Parathyroid adenoma (tissue), 2 donors: ENCODE measurements at regions not wholly inside any gene's neighbourhood (a gene's known extent, or its start where the extent isn't known, plus 50 kb on each side); places are given as distances from the start of the nearest gene placed in this dataset.
"Not testable (repeated sequence)": the region's sequence is repeated elsewhere in the genome, so short reads cannot be mapped to it uniquely, and the experiment has no call there.

Experiments used
- H2AFZ ChIP-seq: fragments of 300-600 bp; sonication (generic); one replicate; pipeline ENCODE4 v1.7.0; 2017; ENCODE audit warnings: antibody characterized with exemption, mild to moderate bottlenecking
- H3K27ac ChIP-seq: fragments of 300-600 bp; sonication (generic); one replicate; pipeline ENCODE4 v1.7.0; 2017
- H3K27me3 ChIP-seq: fragments of 300-600 bp; sonication (generic); one replicate; pipeline ENCODE4 v1.7.0; 2017; ENCODE audit warnings: low read length; ENCODE audit not compliant: control insufficient read depth, insufficient read depth
- H3K36me3 ChIP-seq: fragments of 300-600 bp; sonication (generic); one replicate; pipeline ENCODE4 v1.7.0; 2017; ENCODE audit warnings: low read length; ENCODE audit not compliant: control insufficient read depth, insufficient read depth
- H3K4me1 ChIP-seq: fragments of 300-600 bp; sonication (generic); one replicate; pipeline ENCODE4 v1.7.0; 2017; ENCODE audit warnings: control low read depth
- H3K4me2 ChIP-seq: fragments of 300-600 bp; sonication (generic); one replicate; pipeline ENCODE4 v1.7.0; 2017; ENCODE audit warnings: low read length
- H3K4me3 ChIP-seq: fragments of 300-600 bp; sonication (generic); one replicate; pipeline ENCODE4 v1.7.0; 2017; ENCODE audit warnings: low read depth, low read length
- H3K79me2 ChIP-seq: fragments of 300-600 bp; sonication (generic); one replicate; pipeline ENCODE4 v1.7.0; 2017; ENCODE audit warnings: control low read depth
- H3K9ac ChIP-seq: fragments of 300-600 bp; sonication (generic); one replicate; pipeline ENCODE4 v1.7.0; 2017; ENCODE audit warnings: mild to moderate bottlenecking
- H3K9me3 ChIP-seq: fragments of 300-600 bp; sonication (generic); one replicate; pipeline ENCODE4 v1.7.0; 2017; ENCODE audit warnings: low read length; ENCODE audit not compliant: control insufficient read depth
- TF ChIP-seq, protein P1 (sequence below): fragments of 300-600 bp; sonication (generic); IDR thresholded peaks from one replicate; pipeline ENCODE4 v1.7.0; 2017; ENCODE audit warnings: antibody characterized with exemption, mild to moderate bottlenecking
- donor health status: primary hyperparathyroidism.

DNA sequence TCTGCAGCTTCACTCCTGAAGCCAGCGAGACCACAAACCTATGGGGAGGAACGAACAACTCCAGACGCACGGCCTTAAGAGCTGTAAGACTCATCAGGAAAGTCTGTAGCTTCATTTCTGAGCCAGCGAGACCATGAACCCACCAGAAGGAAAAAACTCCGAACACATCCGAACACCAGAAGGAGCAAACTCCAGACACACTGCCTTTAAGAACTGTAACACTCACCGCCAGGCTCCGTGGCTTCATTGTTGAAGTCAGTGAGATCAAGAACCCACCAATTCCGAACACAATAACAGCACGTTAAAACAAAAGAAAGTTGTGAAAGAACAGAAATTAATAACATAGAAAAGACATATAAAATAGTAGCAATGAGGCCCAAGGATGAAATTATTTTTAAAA lies 300.5 kb upstream of the MDFIC2 start:
- no peaks in the 10 kb centered on the region for H3K9me3 ChIP-seq
- H3K4me1 ChIP-seq, result no peaks in the 10 kb centered on the region
- H3K36me3 ChIP-seq, result no peaks in the 10 kb centered on the region
- no peaks in the 10 kb centered on the region for H3K27me3 ChIP-seq
- H3K9ac ChIP-seq, result no peak overlapping the region
- no peak overlapping the region for H2AFZ ChIP-seq
- H3K4me2 ChIP-seq, result no peak overlapping the region
- TF ChIP-seq, protein P1, sequence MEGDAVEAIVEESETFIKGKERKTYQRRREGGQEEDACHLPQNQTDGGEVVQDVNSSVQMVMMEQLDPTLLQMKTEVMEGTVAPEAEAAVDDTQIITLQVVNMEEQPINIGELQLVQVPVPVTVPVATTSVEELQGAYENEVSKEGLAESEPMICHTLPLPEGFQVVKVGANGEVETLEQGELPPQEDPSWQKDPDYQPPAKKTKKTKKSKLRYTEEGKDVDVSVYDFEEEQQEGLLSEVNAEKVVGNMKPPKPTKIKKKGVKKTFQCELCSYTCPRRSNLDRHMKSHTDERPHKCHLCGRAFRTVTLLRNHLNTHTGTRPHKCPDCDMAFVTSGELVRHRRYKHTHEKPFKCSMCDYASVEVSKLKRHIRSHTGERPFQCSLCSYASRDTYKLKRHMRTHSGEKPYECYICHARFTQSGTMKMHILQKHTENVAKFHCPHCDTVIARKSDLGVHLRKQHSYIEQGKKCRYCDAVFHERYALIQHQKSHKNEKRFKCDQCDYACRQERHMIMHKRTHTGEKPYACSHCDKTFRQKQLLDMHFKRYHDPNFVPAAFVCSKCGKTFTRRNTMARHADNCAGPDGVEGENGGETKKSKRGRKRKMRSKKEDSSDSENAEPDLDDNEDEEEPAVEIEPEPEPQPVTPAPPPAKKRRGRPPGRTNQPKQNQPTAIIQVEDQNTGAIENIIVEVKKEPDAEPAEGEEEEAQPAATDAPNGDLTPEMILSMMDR, result no peak
- no peaks in the 10 kb centered on the region for H3K79me2 ChIP-seq
- H3K27ac ChIP-seq, result no peak overlapping the region
- H3K4me3 ChIP-seq, result no peak overlapping the region

DNA sequence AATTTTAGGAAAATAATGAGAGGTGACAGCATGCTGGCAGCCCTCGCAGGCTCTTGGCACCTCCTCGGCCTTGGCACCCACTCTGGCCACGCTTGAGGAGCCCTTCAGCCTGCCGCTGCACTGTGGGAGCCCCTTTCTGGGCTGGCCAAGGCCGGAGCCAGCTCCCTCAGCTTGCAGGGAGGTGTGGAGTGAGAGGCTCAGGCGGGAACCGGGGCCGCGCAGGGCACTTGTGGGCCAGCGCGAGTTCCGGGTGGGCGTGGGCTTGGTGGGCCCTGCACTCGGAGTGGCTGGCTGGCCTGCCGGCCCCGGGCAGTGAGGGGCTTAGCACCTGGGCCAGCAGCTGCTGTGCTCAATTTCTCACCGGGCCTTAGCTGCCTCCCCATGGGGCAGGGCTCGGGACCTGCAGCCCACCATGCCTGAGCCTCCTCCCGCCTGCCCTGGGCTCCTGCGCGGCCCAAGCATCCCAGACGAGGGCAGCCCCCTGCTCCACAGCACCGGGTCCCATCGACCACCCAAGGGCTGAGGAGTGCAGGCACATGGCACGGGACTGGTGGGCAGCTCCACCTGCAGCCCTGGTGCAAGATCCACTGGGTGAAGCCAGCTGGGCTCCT lies 299.3 kb upstream of the MDFIC2 start:
- H3K27ac ChIP-seq, H3K4me1 ChIP-seq, H3K9ac ChIP-seq, H3K4me3 ChIP-seq, H3K27me3 ChIP-seq, H3K4me2 ChIP-seq, H3K36me3 ChIP-seq, H3K79me2 ChIP-seq, H3K9me3 ChIP-seq, H2AFZ ChIP-seq: not testable (repeated sequence)

DNA sequence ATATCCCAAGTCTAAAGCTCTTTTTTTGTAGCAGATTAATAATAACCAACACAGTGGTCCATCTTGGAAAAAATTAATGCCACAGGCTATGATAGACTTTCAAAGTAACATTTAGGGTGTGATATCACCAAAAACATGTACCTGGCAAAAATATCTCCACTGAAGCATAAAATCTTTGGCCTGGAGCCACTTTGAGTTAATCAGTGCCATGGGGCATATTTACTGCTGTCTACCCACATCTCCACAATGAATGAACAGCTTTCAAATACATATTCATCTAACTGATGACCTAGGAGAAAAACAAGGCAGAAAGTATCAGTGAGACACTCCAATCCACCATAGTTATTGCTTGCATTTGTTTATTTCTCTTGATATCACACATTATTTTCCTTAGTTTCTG lies 296.0 kb upstream of the MDFIC2 start:
- Histone ChIP-seq H3K9ac (no peak overlapping the region), H3K27me3 (no peaks in the 10 kb centered on the region), H3K9me3 (no peaks in the 10 kb centered on the region), H2AFZ (no peak overlapping the region), H3K4me2 (no peak overlapping the region), H3K36me3 (no peaks in the 10 kb centered on the region), H3K4me1 (no peaks in the 10 kb centered on the region), H3K27ac (no peak overlapping the region), H3K79me2 (no peaks in the 10 kb centered on the region), H3K4me3 (no peak overlapping the region)
- TF ChIP-seq, protein P1, result no peak

DNA sequence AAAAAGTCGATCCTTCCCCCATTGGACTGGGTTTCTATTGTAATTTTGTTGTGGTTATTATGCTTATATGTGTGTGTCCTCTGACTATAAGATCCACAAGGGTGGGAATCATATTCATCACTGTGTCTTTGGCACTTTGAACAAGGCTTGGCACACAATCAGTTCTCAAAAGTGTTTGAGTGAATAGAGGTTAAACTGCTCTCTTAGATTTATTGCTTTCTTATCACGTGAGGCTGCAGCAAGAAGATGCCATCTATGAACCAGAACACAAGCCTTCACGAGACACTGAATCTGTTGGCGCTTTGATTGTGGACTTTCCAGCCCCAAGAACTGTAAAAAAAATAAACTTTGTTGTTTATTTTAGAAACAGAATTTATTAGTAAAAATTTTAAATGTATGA lies 295.0 kb upstream of the MDFIC2 start:
- Histone ChIP-seq H3K4me3 (no peak overlapping the region), H3K9ac (no peak overlapping the region), H3K27ac (no peak overlapping the region), H3K27me3 (no peaks in the 10 kb centered on the region), H3K36me3 (no peaks in the 10 kb centered on the region), H3K4me1 (no peaks in the 10 kb centered on the region), H3K4me2 (no peak overlapping the region), H2AFZ (no peak overlapping the region), H3K79me2 (no peaks in the 10 kb centered on the region), H3K9me3 (no peaks in the 10 kb centered on the region)
- TF ChIP-seq, protein P1, result no peak

DNA sequence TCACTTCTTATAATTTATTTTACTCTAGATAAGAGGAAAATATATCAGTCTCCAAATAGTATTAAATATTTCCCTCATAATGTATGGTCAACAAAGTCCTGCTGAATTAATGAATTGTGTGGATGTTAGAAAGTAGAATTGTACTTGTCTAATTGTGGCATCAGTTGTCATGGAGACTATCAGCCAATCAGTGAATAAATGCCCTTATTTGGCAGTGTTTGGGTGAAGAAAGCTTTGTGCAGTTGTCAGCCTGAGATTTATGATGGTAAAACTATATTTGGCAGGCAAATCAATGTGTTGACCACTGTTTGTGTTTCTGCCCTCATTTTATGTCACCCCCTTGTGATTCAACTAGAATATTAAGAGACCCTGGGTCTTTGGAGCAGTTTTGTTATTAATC lies 293.6 kb upstream of the MDFIC2 start:
- Histone ChIP-seq H3K9ac (no peak overlapping the region), H3K36me3 (no peaks in the 10 kb centered on the region), H2AFZ (no peak overlapping the region), H3K4me1 (no peaks in the 10 kb centered on the region), H3K27me3 (no peaks in the 10 kb centered on the region), H3K79me2 (no peaks in the 10 kb centered on the region), H3K4me3 (no peak overlapping the region), H3K9me3 (no peaks in the 10 kb centered on the region), H3K4me2 (no peak overlapping the region), H3K27ac (no peak overlapping the region)
- TF ChIP-seq, protein P1, result no peak
